ENCODE measurements at regions not wholly inside any gene's neighbourhood (a gene's known extent, or its start where the extent isn't known, plus 50 kb on each side); places are given as distances from the start of the nearest gene placed in this dataset.
"Not testable (repeated sequence)": the region's sequence is repeated elsewhere in the genome, so short reads cannot be mapped to it uniquely, and the experiment has no call there.

- Mint-ChIP-seq H3K27ac (ENCODE audit: low read depth) (no peak overlapping the region), H3K27me3 (peaks cover 11% of the 10 kb centered on the region), H3K9me3 (no peaks in the 10 kb centered on the region), H3K36me3 (ENCODE audit: insufficient read depth) (no peaks in the 10 kb centered on the region), H3K4me3 (no peak overlapping the region), H3K4me1 (no peaks in the 10 kb centered on the region)
- DNase-seq (ENCODE audit: low spot score in 2 of 2): no peak
- no peak for ATAC-seq (replicated peaks; ENCODE audit: extremely low read depth, poor library complexity, severe bottlenecking)
Measured at GRCh38 chr4:115222061-115222460, 108.6 kb upstream of the NDST4 start.

GRCh38 chr4:115219862-115220261, 106.4 kb upstream of the NDST4 start:
- Mint-ChIP-seq H3K4me1 (no peaks in the 10 kb centered on the region), H3K27ac (ENCODE audit: low read depth) (no peak overlapping the region), H3K4me3 (no peak overlapping the region), H3K27me3 (peaks cover 11% of the 10 kb centered on the region), H3K9me3 (no peaks in the 10 kb centered on the region), H3K36me3 (ENCODE audit: insufficient read depth) (no peaks in the 10 kb centered on the region)
- DNase-seq (ENCODE audit: low spot score in 2 of 2) (no peak), ATAC-seq (replicated peaks; ENCODE audit: extremely low read depth, poor library complexity, severe bottlenecking) (no peak)

GRCh38 chr4:115219315-115219860, 106.0 kb upstream of the NDST4 start:
- DNase-seq (ENCODE audit: low spot score in 2 of 2): no peak
- no peaks in the 10 kb centered on the region for H3K9me3 Mint-ChIP-seq
- no peak for ATAC-seq (replicated peaks; ENCODE audit: extremely low read depth, poor library complexity, severe bottlenecking)
- H3K4me3 Mint-ChIP-seq: no peak overlapping the region
- H3K36me3 Mint-ChIP-seq (ENCODE audit: insufficient read depth): no peaks in the 10 kb centered on the region
- peaks cover 11% of the 10 kb centered on the region for H3K27me3 Mint-ChIP-seq
- H3K27ac Mint-ChIP-seq (ENCODE audit: low read depth): no peak overlapping the region
- no peaks in the 10 kb centered on the region for H3K4me1 Mint-ChIP-seq

- ATAC-seq (replicated peaks; ENCODE audit: extremely low read depth, poor library complexity, severe bottlenecking): no peak
- Mint-ChIP-seq H3K4me1 (no peaks in the 10 kb centered on the region), H3K4me3 (no peak overlapping the region), H3K27me3 (no peaks in the 10 kb centered on the region), H3K27ac (ENCODE audit: low read depth) (no peak overlapping the region), H3K9me3 (no peaks in the 10 kb centered on the region), H3K36me3 (ENCODE audit: insufficient read depth) (no peaks in the 10 kb centered on the region)
- DNase-seq (ENCODE audit: low spot score in 2 of 2): no peak
Measured at GRCh38 chr4:115215935-115216334, 102.5 kb upstream of the NDST4 start.

- DNase-seq (ENCODE audit: low spot score in 2 of 2) (no peak), ATAC-seq (replicated peaks; ENCODE audit: extremely low read depth, poor library complexity, severe bottlenecking) (no peak)
- H3K4me3 Mint-ChIP-seq: no peak overlapping the region
- H3K4me1 Mint-ChIP-seq: no peaks in the 10 kb centered on the region
- H3K27ac Mint-ChIP-seq (ENCODE audit: low read depth): no peak overlapping the region
- no peaks in the 10 kb centered on the region for H3K36me3 Mint-ChIP-seq (ENCODE audit: insufficient read depth)
- H3K9me3 Mint-ChIP-seq: no peaks in the 10 kb centered on the region
- no peaks in the 10 kb centered on the region for H3K27me3 Mint-ChIP-seq
Measured at GRCh38 chr4:115213716-115214115, 100.3 kb upstream of the NDST4 start.

- ATAC-seq (replicated peaks; ENCODE audit: extremely low read depth, poor library complexity, severe bottlenecking) (no peak), DNase-seq (ENCODE audit: low spot score in 2 of 2) (no peak)
- Mint-ChIP-seq H3K4me1 (no peaks in the 10 kb centered on the region), H3K36me3 (ENCODE audit: insufficient read depth) (peaks cover 2% of the 10 kb centered on the region), H3K27me3 (no peaks in the 10 kb centered on the region), H3K27ac (ENCODE audit: low read depth) (no peak overlapping the region), H3K9me3 (peaks cover 6% of the 10 kb centered on the region), H3K4me3 (no peak overlapping the region)
Measured at GRCh38 chr4:115201042-115201330, 87.6 kb upstream of the NDST4 start.

- H3K27ac Mint-ChIP-seq (ENCODE audit: low read depth); DNase-seq (ENCODE audit: low spot score in 2 of 2); H3K4me1 Mint-ChIP-seq; H3K4me3 Mint-ChIP-seq; H3K36me3 Mint-ChIP-seq (ENCODE audit: insufficient read depth); H3K9me3 Mint-ChIP-seq; ATAC-seq (replicated peaks; ENCODE audit: extremely low read depth, poor library complexity, severe bottlenecking); H3K27me3 Mint-ChIP-seq: not testable (repeated sequence)
Measured at GRCh38 chr4:115200201-115201041, 87.0 kb upstream of the NDST4 start.

GRCh38 chr4:115194612-115195011, 81.2 kb upstream of the NDST4 start:
- H3K27ac Mint-ChIP-seq (ENCODE audit: low read depth); H3K4me3 Mint-ChIP-seq; ATAC-seq (replicated peaks; ENCODE audit: extremely low read depth, poor library complexity, severe bottlenecking); H3K9me3 Mint-ChIP-seq; H3K27me3 Mint-ChIP-seq; H3K4me1 Mint-ChIP-seq; H3K36me3 Mint-ChIP-seq (ENCODE audit: insufficient read depth); DNase-seq (ENCODE audit: low spot score in 2 of 2): not testable (repeated sequence)

GRCh38 chr4:115190529-115190928, 77.1 kb upstream of the NDST4 start:
- no peaks in the 10 kb centered on the region for H3K27me3 Mint-ChIP-seq

GRCh38 chr4:115187136-115187535, 73.7 kb upstream of the NDST4 start:
- Mint-ChIP-seq H3K27me3 (no peaks in the 10 kb centered on the region), H3K36me3 (ENCODE audit: insufficient read depth) (no peaks in the 10 kb centered on the region), H3K4me3 (no peak overlapping the region), H3K4me1 (no peaks in the 10 kb centered on the region), H3K9me3 (no peaks in the 10 kb centered on the region), H3K27ac (ENCODE audit: low read depth) (no peak overlapping the region)
- ATAC-seq (replicated peaks; ENCODE audit: extremely low read depth, poor library complexity, severe bottlenecking): no peak
- no peak for DNase-seq (ENCODE audit: low spot score in 2 of 2)

More at GRCh38 chr4:115190529-115190928, 77.1 kb upstream of the NDST4 start:
- Mint-ChIP-seq H3K9me3 (no peaks in the 10 kb centered on the region), H3K36me3 (ENCODE audit: insufficient read depth) (no peaks in the 10 kb centered on the region), H3K4me1 (no peaks in the 10 kb centered on the region), H3K4me3 (no peak overlapping the region), H3K27ac (ENCODE audit: low read depth) (no peak overlapping the region)
- DNase-seq (ENCODE audit: low spot score in 2 of 2) (no peak), ATAC-seq (replicated peaks; ENCODE audit: extremely low read depth, poor library complexity, severe bottlenecking) (no peak)

GRCh38 chr4:115179438-115180062, 66.1 kb upstream of the NDST4 start:
- H3K4me3 Mint-ChIP-seq; H3K27me3 Mint-ChIP-seq; H3K27ac Mint-ChIP-seq (ENCODE audit: low read depth); H3K4me1 Mint-ChIP-seq; H3K36me3 Mint-ChIP-seq (ENCODE audit: insufficient read depth); DNase-seq (ENCODE audit: low spot score in 2 of 2); ATAC-seq (replicated peaks; ENCODE audit: extremely low read depth, poor library complexity, severe bottlenecking): not testable (repeated sequence)
- peaks cover 13% of the 10 kb centered on the region for H3K9me3 Mint-ChIP-seq

- H3K4me3 Mint-ChIP-seq; H3K4me1 Mint-ChIP-seq; ATAC-seq (replicated peaks; ENCODE audit: extremely low read depth, poor library complexity, severe bottlenecking); H3K27ac Mint-ChIP-seq (ENCODE audit: low read depth); H3K27me3 Mint-ChIP-seq; H3K36me3 Mint-ChIP-seq (ENCODE audit: insufficient read depth); DNase-seq (ENCODE audit: low spot score in 2 of 2): not testable (repeated sequence)
- peaks cover 13% of the 10 kb centered on the region for H3K9me3 Mint-ChIP-seq
Measured at GRCh38 chr4:115178687-115179086, 65.3 kb upstream of the NDST4 start.

- Mint-ChIP-seq H3K4me3 (no peak overlapping the region), H3K27me3 (no peaks in the 10 kb centered on the region), H3K27ac (ENCODE audit: low read depth) (no peak overlapping the region), H3K9me3 (peaks cover 20% of the 10 kb centered on the region), H3K36me3 (ENCODE audit: insufficient read depth) (no peaks in the 10 kb centered on the region), H3K4me1 (no peaks in the 10 kb centered on the region)
- DNase-seq (ENCODE audit: low spot score in 2 of 2): no peak
- ATAC-seq (replicated peaks; ENCODE audit: extremely low read depth, poor library complexity, severe bottlenecking): no peak
Measured at GRCh38 chr4:115171220-115171619, 57.8 kb upstream of the NDST4 start.
